ENCODE measurements at regions not wholly inside any gene's neighbourhood (a gene's known extent, or its start where the extent isn't known, plus 50 kb on each side); places are given as distances from the start of the nearest gene placed in this dataset.

GRCh38 chr2:122747670-122748069 is 992.2 kb downstream of the TSN start:
- no peaks in the 10 kb centered on the region for H3K27me3 ChIP-seq (ENCODE audit: control insufficient read depth in 2 of 2, insufficient read depth in 2 of 2, low read length in 2 of 2)
- H3K9me3 ChIP-seq (replicated peaks in 1 of 2; ENCODE audit: control insufficient read depth in 1 of 2, insufficient read depth in 1 of 2, low read length in 2 of 2), result no peaks in the 10 kb centered on the region
- no peak overlapping the region for H3K4me3 Mint-ChIP-seq
- H3K36me3 ChIP-seq (replicated peaks in 1 of 2; ENCODE audit: control insufficient read depth in 1 of 2, insufficient read depth in 2 of 2, low read length in 2 of 2), result no peaks in the 10 kb centered on the region
- H2AFZ ChIP-seq (ENCODE audit: insufficient read depth, low read depth, low read length, poor library complexity, severe bottlenecking), result no peak overlapping the region
- no peak overlapping the region for H3K4me2 ChIP-seq (replicated peaks; ENCODE audit: extremely low read depth, low read length, poor library complexity, severe bottlenecking)
- H3K27me3 Mint-ChIP-seq (ENCODE audit: low read depth in 3 of 3), result no peaks in the 10 kb centered on the region
- H4K20me1 ChIP-seq (ENCODE audit: insufficient read depth, low read length), result no peaks in the 10 kb centered on the region
- no peak for DNase-seq
- TF ChIP-seq CTCF (IDR thresholded peaks at IDR 0.05), result no peak
- no peak overlapping the region for H3K4me3 ChIP-seq (replicated peaks in 1 of 3; ENCODE audit: low read depth in 2 of 3, low read length in 3 of 3)
- WGBS (ENCODE audit: insufficient coverage), result no CpG with 5 or more reads among the region's 2 CpGs
- no peaks in the 10 kb centered on the region for H3K79me2 ChIP-seq (ENCODE audit: insufficient read depth, low read length)
- peaks cover 0 to 5% (median 2%) of the 10 kb centered on the region in 7 donors for H3K9me3 Mint-ChIP-seq
- no peak overlapping the region for H3K9ac ChIP-seq (ENCODE audit: insufficient read depth, low read length, poor library complexity, severe bottlenecking)
- H3K27ac Mint-ChIP-seq, result no peak overlapping the region
- peaks cover 6% of the 10 kb centered on the region for H3K4me1 Mint-ChIP-seq
- H3K36me3 Mint-ChIP-seq, result no peaks in the 10 kb centered on the region
- intact Hi-C loops (cut with micrococcal nuclease), result no loop called here
- no peak overlapping the region for H3K27ac ChIP-seq (ENCODE audit: low read depth in 1 of 2, low read length in 2 of 2)
- H3K4me1 ChIP-seq (ENCODE audit: control insufficient read depth in 1 of 2, insufficient read depth in 2 of 2, low read length in 2 of 2), result peaks cover 0 to 3% of the 10 kb centered on the region in 2 donors

DNA sequence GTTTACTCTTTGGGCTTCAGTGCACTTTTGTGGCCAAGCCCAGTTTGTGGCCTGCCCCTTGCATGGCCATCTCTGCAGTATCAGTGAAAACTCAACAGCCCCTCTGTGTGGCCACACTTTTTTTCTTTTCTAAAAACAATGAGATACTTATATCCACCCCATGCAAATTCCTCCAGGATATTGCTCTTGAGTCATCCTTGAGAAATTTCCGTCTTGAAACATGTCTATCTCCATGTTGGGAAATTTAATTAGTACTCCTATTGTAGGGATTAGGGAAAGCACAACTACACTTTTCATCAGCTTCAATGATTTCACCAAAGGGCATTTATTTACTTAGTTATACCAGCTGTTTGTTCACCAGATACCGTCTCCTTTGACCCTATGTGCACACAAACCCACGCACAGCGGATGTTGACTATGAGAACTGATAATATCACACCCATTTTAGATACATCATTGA is 993.1 kb downstream of the TSN start:
- DNase-seq, result no peak
- peaks cover 11% of the 10 kb centered on the region for H3K4me1 Mint-ChIP-seq
- Histone ChIP-seq H3K27me3 (ENCODE audit: control insufficient read depth in 2 of 2, insufficient read depth in 2 of 2, low read length in 2 of 2) (no peaks in the 10 kb centered on the region), H3K4me2 (replicated peaks; ENCODE audit: extremely low read depth, low read length, poor library complexity, severe bottlenecking) (no peak overlapping the region), H3K4me1 (ENCODE audit: control insufficient read depth in 1 of 2, insufficient read depth in 2 of 2, low read length in 2 of 2) (peaks cover 1 to 6% of the 10 kb centered on the region in 2 donors), H3K9ac (ENCODE audit: insufficient read depth, low read length, poor library complexity, severe bottlenecking) (no peak overlapping the region), H3K9me3 (replicated peaks in 1 of 2; ENCODE audit: control insufficient read depth in 1 of 2, insufficient read depth in 1 of 2, low read length in 2 of 2) (no peaks in the 10 kb centered on the region), H3K27ac (ENCODE audit: low read depth in 1 of 2, low read length in 2 of 2) (no peak overlapping the region), H3K4me3 (replicated peaks in 1 of 3; ENCODE audit: low read depth in 2 of 3, low read length in 3 of 3) (no peak overlapping the region), H3K36me3 (replicated peaks in 1 of 2; ENCODE audit: control insufficient read depth in 1 of 2, insufficient read depth in 2 of 2, low read length in 2 of 2) (no peaks in the 10 kb centered on the region), H4K20me1 (ENCODE audit: insufficient read depth, low read length) (no peaks in the 10 kb centered on the region), H3K79me2 (ENCODE audit: insufficient read depth, low read length) (no peaks in the 10 kb centered on the region), H2AFZ (ENCODE audit: insufficient read depth, low read depth, low read length, poor library complexity, severe bottlenecking) (no peak overlapping the region)
- no peak for TF ChIP-seq CTCF (IDR thresholded peaks at IDR 0.05)
- no peaks in the 10 kb centered on the region for H3K27me3 Mint-ChIP-seq (ENCODE audit: low read depth in 3 of 3)
- intact Hi-C loops (cut with micrococcal nuclease), result no loop called here
- no peaks in the 10 kb centered on the region for H3K36me3 Mint-ChIP-seq
- H3K9me3 Mint-ChIP-seq, result peaks cover 0 to 4% (median 2%) of the 10 kb centered on the region in 7 donors
- no peak overlapping the region for H3K27ac Mint-ChIP-seq
- H3K4me3 Mint-ChIP-seq, result no peak overlapping the region
- no CpG with 5 or more reads among the region's 4 CpGs for WGBS (ENCODE audit: insufficient coverage)
